Lung (tissue), 11 donors: ENCODE measurements at regions not wholly inside any gene's neighbourhood (a gene's known extent, or its start where the extent isn't known, plus 50 kb on each side); places are given as distances from the start of the nearest gene placed in this dataset.

Experiments used
- ATAC-seq: fragments of 200-7000 bp; cut with Tn5 transposase; one replicate; pipeline ENCODE4 v1.9.1; 2020; ENCODE audit warnings: moderate number of reproducible peaks; ENCODE audit not compliant: insufficient read depth, low FRiP score
- DNase-seq, 3 donors: peaks; one replicate each; pipeline ENCODE4 v3.0.0-alpha.2; 2013 to 2017
- H3K27ac ChIP-seq, 2 donors: one replicate each; pipeline ENCODE4 v1.5.1; 2013; ENCODE audit warnings: mild to moderate bottlenecking in 2 of 2, moderate library complexity in 2 of 2, control low read depth in 1 of 2, inconsistent platforms in 1 of 2, low read depth in 1 of 2, low read length in 1 of 2
- H3K27me3 ChIP-seq, 3 donors: one replicate each; pipeline ENCODE4 v1.5.1; 2013; ENCODE audit warnings: low read length in 2 of 3; ENCODE audit not compliant: control insufficient read depth in 3 of 3, insufficient read depth in 3 of 3
- H3K36me3 ChIP-seq, 4 donors: one replicate each; pipeline ENCODE4 v1.5.1; 2013; ENCODE audit warnings: low read length in 4 of 4, mild to moderate bottlenecking in 1 of 4, moderate library complexity in 1 of 4; ENCODE audit not compliant: control insufficient read depth in 4 of 4, insufficient read depth in 4 of 4
- H3K4me1 ChIP-seq, 5 donors: one replicate each; pipeline ENCODE4 v1.5.1; 2013; ENCODE audit warnings: low read length in 5 of 5, mild to moderate bottlenecking in 2 of 5, moderate library complexity in 1 of 5; ENCODE audit not compliant: control insufficient read depth in 5 of 5, insufficient read depth in 5 of 5
- H3K4me3 ChIP-seq: one replicate; pipeline ENCODE4 v1.5.1; 2013; ENCODE audit warnings: mild to moderate bottlenecking, control low read depth, moderate library complexity
- H3K9ac ChIP-seq, 2 donors: one replicate each; pipeline ENCODE4 v1.5.1; 2013; ENCODE audit warnings: low read length in 2 of 2, control low read depth in 1 of 2; ENCODE audit not compliant: insufficient read depth in 1 of 2
- H3K9me3 ChIP-seq, 4 donors: one replicate each; pipeline ENCODE4 v1.5.1; 2013; ENCODE audit warnings: low read length in 3 of 4, mild to moderate bottlenecking in 1 of 4, moderate library complexity in 1 of 4; ENCODE audit not compliant: control insufficient read depth in 4 of 4, insufficient read depth in 3 of 4
- CTCF ChIP-seq: IDR thresholded peaks from 2 replicates; pipeline ENCODE4 v1.5.1; 2012; ENCODE audit warnings: mild to moderate bottlenecking; ENCODE audit errors: control extremely low read depth, extremely low read depth
- WGBS, 2 donors: extraction: QIAGEN DNeasy Blood & Tissue Kit; methylation state at CpG; one replicate each; pipeline ENCODE4 v1.1.7; 2013; 5-methylcytosine and 5-hydroxymethylcytosine counted together
- donor health status: control.
- donor health status: control.
- donor health status: Bipolar disorder and iron deficiency.
- donor health status: healthy.
- donor health status: DM: yes; HTN: yes; CAD: no.

GRCh38 chr3:177942911-177943310 is 593.3 kb upstream of the KCNMB2 start:
- 95 to 98% methylated on average over 2 of the region's 2 CpGs for WGBS, 2 donors
- Histone ChIP-seq H3K4me1 (peaks cover 0 to 20% (median 0%) of the 10 kb centered on the region in 5 donors), H3K36me3 (no peaks in the 10 kb centered on the region), H3K27ac (no peak overlapping the region), H3K4me3 (no peak overlapping the region), H3K9me3 (no peaks in the 10 kb centered on the region), H3K9ac (no peak overlapping the region), H3K27me3 (no peaks in the 10 kb centered on the region)
- no peak for DNase-seq
- no peak for TF ChIP-seq CTCF
- no peak for ATAC-seq

DNA sequence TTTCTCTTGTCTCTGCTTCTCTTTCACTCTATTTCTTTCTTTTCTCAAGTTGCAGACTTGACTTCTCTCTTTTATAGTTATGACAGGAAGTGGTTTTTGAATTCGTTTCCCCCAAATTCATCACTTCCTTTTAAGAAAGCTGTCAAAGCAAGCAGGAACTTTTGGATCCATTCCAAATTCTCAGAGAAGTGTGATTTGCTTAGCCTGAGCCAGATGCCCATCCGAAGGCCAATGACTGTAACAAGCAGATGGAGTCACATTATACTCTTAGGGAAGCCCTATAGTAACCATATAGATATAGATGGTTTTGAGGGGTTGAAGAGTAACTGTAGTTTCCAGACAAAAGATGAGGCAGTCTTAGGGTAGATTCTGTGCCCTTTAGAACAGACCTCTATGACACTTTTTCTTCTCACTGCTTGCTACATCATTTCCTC is 592.0 kb upstream of the KCNMB2 start:
- DNase-seq, result peak in 1 of 3 donors; percentile 31
- no peak overlapping the region for H3K9ac ChIP-seq
- no peak for TF ChIP-seq CTCF
- H3K36me3 ChIP-seq, result no peaks in the 10 kb centered on the region
- ATAC-seq, result no peak
- H3K4me1 ChIP-seq, result peaks cover 0 to 20% (median 0%) of the 10 kb centered on the region in 5 donors
- no peaks in the 10 kb centered on the region for H3K9me3 ChIP-seq
- no peak overlapping the region for H3K27ac ChIP-seq
- H3K4me3 ChIP-seq, result no peak overlapping the region
- no peaks in the 10 kb centered on the region for H3K27me3 ChIP-seq
- WGBS, 2 donors, result 14 to 53% methylated on average over 2 of the region's 2 CpGs

DNA sequence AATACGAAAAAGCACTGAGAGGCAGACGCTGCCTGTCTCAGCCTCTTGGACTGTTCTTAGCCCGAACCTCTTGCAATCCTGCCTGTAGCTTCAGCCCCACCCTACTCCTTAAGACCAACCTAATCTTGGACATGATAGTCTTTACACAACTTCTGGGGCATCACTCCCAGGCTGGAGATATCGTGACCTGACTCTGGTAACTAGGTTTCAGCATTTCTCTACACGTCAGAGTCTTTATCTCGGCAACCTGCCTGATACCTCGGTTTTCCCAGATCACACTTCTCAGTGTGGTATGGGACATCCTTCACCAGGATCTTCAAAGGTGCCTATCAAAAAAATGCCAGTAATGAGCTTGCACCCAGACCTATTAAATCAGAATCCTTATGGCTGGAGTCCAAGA is 590.2 kb upstream of the KCNMB2 start:
- DNase-seq (no peak), ATAC-seq (no peak)
- Histone ChIP-seq H3K9ac (no peak overlapping the region), H3K9me3 (no peaks in the 10 kb centered on the region), H3K27me3 (no peaks in the 10 kb centered on the region), H3K36me3 (no peaks in the 10 kb centered on the region), H3K4me1 (peaks cover 0 to 20% (median 0%) of the 10 kb centered on the region in 5 donors), H3K4me3 (no peak overlapping the region), H3K27ac (no peak overlapping the region)
- WGBS, 2 donors, result 95 to 96% methylated on average over 7 of the region's 7 CpGs
- TF ChIP-seq CTCF, result no peak

- 79 to 89% methylated on average over 1 of the region's 1 CpG for WGBS, 2 donors
- ATAC-seq, result no peak
- peak in 2 of 3 donors; percentile 76 to 87 for DNase-seq
Measured at GRCh38 chr3:177946497-177946896, 589.7 kb upstream of the KCNMB2 start.

More at GRCh38 chr3:177946497-177946896, 589.7 kb upstream of the KCNMB2 start:
- peaks cover 0 to 20% (median 0%) of the 10 kb centered on the region in 5 donors for H3K4me1 ChIP-seq
- no peak for TF ChIP-seq CTCF
- H3K9ac ChIP-seq, result no peak overlapping the region
- H3K36me3 ChIP-seq, result no peaks in the 10 kb centered on the region
- H3K4me3 ChIP-seq, result no peak overlapping the region
- H3K27me3 ChIP-seq, result no peaks in the 10 kb centered on the region
- H3K9me3 ChIP-seq, result no peaks in the 10 kb centered on the region
- no peak overlapping the region for H3K27ac ChIP-seq
